ENCODE measurements at regions not wholly inside any gene's neighbourhood (a gene's known extent, or its start where the extent isn't known, plus 50 kb on each side); places are given as distances from the start of the nearest gene placed in this dataset.

GRCh38 chr1:90346349-90346748 is 351.4 kb downstream of the ZNF326 start:
- no peak for TF ChIP-seq CTCF (IDR thresholded peaks at IDR 0.05; ENCODE audit: low read depth, low read length)
- TF ChIP-seq POLR2A (IDR thresholded peaks at IDR 0.05; ENCODE audit: extremely low read depth, insufficient read length): no peak
